SH-SY5Y (cell line): ENCODE measurements at regions not wholly inside any gene's neighbourhood (a gene's known extent, or its start where the extent isn't known, plus 50 kb on each side); places are given as distances from the start of the nearest gene placed in this dataset.

Source experiments
- GATA2 ChIP-seq: IDR thresholded peaks from 2 replicates; pipeline ENCODE4 v1.6.1; 2011; ENCODE audit warnings: mild to moderate bottlenecking, low read depth, low read length
- GATA3 ChIP-seq: IDR thresholded peaks from 2 replicates; pipeline ENCODE4 v1.6.1; 2011; ENCODE audit warnings: low read depth, mild to moderate bottlenecking, low read length, moderate library complexity

- no peak for TF ChIP-seq GATA3
- no peak for TF ChIP-seq GATA2
Measured at GRCh38 chr6:43949551-43949991, 177.7 kb downstream of the MRPL14 start.
